GM21447 (cell line): ENCODE measurements at regions not wholly inside any gene's neighbourhood (a gene's known extent, or its start where the extent isn't known, plus 50 kb on each side); places are given as distances from the start of the nearest gene placed in this dataset.
"Not testable (repeated sequence)": the region's sequence is repeated elsewhere in the genome, so short reads cannot be mapped to it uniquely, and the experiment has no call there.

Experiments
- ATAC-seq: cut with Tn5 transposase; IDR thresholded peaks from one replicate; pipeline ENCODE4 v1.9.1; 2021; ENCODE audit not compliant: unreplicated experiment

DNA sequence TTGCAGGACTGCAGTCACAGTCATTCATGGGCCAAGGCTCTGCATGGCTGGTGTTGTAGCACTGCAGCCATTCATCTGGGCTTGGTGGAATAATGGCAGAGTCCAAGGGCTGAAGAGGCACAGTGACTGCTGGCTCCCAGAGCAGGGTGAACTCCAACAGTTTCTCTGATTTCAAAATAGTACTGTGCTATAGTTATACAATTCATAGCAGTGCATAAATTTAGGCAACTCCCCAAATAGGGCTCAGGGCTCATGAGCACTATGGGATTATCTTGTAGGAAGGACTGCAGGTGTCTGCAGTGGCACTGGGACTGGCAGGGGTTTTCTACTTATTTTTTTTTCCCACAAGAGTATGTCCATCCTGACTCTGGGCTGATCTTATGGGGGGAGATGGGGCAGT is 642.5 kb upstream of the SGCD start:
- no peak for ATAC-seq

GRCh38 chr5:155686131-155686530 is 640.8 kb upstream of the SGCD start:
- no peak for ATAC-seq

DNA sequence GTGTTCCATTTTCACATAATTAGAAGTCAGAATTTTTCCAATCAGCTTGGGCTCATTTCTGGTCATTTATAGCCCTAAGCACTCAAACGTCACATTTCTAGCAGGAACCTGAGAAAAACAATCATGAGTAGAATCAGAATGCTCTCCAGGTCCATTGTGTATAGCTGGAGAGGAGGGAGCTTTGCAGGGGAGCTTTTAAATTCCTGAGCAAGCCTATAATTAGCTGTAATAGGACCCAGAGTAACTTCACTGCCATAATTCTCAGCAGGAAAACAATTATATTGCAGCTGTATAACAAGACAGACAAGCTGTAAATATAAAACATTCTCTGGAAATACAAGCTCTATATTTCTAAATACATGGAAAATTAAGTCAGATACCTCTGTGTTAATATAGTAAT is 637.6 kb upstream of the SGCD start:
- no peak for ATAC-seq

- no peak for ATAC-seq
Measured at GRCh38 chr5:155696362-155696761, 630.6 kb upstream of the SGCD start.

- no peak for ATAC-seq
Measured at GRCh38 chr5:155697236-155697635, 629.7 kb upstream of the SGCD start.

- ATAC-seq = no peak
Measured at GRCh38 chr5:155699385-155699784, 627.6 kb upstream of the SGCD start.

- ATAC-seq = no peak
Measured at GRCh38 chr5:155700333-155700732, 626.6 kb upstream of the SGCD start.

- ATAC-seq = no peak
Measured at GRCh38 chr5:155711882-155712281, 615.1 kb upstream of the SGCD start.

DNA sequence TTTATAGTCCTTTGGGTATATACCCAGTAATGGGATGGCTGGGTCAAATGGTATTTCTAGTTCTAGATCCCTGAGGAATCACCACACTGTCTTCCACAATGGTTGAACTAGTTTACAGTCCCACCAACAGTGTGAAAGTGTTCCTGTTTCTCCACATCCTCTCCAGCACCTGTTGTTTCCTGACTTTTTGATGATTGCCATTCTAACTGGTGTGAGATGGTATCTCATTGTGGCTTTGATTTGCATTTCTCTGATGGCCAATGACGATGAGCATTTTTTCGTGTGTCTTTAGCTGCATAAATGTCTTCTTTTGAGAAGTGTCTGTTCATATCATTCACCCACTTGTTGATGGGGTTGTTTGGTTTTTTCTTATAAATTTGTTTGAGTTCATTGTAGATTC is 612.5 kb upstream of the SGCD start:
- ATAC-seq = not testable (repeated sequence)

DNA sequence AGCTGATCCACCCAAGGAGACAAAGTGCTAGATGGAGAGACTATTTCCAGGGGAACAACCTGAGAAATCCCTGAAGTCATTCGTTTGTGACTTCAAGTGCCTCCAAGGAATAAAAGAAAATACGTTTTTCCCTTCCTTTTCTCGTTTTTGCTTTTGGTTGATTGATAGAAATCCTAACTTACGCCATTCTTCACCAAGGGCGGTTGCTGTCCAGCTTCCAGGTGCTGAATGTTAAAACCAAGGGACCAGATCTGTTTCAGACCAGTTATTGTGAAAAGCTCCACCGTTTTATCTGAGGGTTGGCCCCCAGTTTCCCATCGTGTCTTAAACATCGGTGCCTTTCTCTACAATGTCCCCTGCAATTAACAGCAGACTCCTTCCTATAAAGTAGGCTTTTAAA is 600.7 kb upstream of the SGCD start:
- ATAC-seq = no peak

- ATAC-seq = no peak
Measured at GRCh38 chr5:155727512-155728145, 599.3 kb upstream of the SGCD start.

- no peak for ATAC-seq
Measured at GRCh38 chr5:155728146-155728856, 598.7 kb upstream of the SGCD start.

DNA sequence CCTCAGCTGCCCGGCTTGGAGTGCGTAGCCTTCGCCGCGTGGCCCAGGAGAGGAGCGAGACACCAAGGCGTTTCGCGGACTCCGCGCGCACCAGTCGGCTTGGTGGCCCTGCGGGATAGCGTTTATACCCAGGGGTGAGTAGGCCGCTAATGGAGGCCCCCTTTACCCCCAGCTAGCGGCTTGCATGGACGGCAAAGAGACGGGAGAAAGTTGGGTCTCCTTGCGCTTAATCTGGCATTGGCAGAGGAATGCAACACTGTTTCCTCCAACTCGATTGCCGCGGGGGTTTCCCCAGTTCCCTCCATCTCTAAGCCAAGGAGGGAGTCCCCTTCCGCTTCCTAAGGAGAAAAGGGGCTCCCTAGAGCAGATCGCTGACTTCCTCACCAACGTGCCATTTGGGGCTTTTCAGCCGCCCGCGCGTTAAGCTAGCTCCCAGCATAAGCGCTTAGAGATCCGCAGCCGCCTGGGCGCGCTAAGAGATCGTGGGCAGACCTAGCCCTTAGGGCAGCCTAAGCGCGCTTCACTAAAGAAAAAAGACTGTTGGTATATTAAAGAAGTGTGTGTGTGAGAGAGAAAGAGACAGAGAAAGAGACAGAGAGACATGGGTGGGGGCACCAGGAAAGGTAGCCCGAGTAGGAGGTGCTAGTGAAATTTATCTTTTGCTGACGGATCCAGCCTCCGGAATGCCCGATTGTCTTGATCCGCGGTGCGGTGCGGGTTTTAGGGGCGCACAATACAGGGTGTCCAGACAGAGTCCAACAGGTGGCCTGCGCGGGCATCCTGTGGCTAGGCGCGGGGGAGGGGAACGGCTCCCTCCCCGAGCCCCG is 597.9 kb upstream of the SGCD start:
- no peak for ATAC-seq

DNA sequence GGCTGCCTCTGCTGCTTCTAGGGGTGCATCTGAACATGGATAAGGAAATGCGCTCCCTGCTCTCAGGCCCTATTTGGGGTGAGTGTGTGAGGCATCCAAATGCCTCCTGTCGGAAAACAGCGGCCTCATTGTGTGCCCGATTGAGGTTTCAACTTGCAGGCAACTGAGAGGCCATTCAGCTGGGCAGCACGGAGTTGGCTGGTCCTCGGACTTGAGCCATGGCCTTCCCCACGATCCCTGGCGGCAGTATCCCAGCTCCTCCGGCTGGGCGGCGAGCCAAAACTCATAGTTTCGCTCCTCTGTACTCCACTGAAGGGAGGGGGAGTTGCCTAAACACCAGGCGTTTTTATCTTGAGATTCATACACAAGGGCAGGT is 597.3 kb upstream of the SGCD start:
- ATAC-seq = no peak

DNA sequence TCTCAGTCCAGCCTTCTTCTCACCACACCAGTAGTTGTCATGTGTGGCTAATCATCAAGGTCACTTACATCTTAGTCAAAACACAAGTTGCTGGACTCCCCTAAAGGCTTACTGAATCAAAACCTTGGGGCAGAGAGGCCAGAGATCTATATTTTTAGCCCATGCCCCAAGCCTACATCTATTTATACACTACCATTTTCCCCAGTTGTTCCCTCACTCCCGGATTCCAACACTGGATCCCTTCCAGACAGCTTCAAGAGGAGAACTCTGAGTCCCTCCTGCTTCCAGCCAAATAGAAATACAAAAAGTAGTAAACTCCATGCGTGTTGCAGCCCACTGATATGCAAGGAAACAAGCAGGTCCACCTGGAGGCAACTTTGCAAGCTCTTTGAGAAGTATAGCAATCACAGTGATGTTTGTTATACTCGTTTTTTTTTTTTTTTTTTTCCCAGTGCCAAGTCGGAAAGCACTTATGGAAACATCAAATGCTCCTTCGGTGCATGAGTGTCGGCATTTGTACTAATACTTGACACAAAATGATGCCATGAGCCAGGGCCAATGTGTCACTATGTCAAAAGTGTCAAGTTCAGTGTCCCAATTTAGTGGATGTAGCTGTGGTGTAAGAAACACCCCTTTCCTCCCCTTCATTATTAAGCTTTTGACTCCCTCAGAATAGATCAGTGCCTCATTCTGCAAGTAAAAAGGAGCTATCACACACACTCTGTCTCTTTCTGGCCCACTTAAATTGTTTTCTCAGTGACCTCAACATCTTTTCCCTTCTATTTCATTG is 594.2 kb upstream of the SGCD start:
- ATAC-seq = no peak

- ATAC-seq = no peak
Measured at GRCh38 chr5:155733935-155734334, 593.0 kb upstream of the SGCD start.

DNA sequence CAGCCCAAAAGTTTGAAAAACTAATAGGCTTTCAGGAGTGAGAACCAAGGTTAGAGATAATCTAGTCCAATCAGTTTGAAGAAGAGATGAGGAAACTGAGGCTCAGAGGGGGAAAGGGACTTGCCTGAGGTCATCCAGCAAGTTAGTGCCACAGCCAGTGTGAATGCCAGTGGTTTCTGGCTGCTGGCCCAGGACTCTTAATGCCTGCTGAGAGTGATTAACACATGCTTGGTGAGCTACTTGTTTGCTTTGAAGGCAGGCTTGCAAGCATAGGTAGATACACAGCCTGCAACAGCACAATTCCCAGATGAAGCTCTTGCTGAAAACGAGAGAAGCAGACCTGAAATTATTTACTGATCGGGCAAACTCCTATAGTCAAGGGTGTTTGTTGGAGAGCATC is 591.6 kb upstream of the SGCD start:
- no peak for ATAC-seq

DNA sequence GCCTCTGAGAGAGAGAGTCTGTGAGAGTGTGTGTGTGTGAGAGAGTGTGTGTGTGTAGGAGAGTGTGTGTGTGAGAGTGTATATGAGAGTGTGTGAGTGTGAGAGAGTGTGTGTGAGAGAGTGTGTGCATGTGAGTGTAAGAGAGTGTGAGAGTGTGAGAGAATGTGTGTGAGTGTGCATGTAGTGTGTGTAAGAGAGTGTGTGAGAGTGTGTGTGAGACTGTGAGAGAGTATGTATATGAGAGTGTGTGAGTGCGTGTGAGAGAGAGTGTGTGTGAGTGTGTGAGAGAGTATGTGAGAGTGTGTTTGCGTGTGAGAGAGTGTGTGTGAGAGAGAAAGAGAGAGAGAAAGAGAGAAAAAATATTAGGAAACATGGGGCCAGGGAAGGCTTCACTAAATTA is 588.3 kb upstream of the SGCD start:
- ATAC-seq = no peak

DNA sequence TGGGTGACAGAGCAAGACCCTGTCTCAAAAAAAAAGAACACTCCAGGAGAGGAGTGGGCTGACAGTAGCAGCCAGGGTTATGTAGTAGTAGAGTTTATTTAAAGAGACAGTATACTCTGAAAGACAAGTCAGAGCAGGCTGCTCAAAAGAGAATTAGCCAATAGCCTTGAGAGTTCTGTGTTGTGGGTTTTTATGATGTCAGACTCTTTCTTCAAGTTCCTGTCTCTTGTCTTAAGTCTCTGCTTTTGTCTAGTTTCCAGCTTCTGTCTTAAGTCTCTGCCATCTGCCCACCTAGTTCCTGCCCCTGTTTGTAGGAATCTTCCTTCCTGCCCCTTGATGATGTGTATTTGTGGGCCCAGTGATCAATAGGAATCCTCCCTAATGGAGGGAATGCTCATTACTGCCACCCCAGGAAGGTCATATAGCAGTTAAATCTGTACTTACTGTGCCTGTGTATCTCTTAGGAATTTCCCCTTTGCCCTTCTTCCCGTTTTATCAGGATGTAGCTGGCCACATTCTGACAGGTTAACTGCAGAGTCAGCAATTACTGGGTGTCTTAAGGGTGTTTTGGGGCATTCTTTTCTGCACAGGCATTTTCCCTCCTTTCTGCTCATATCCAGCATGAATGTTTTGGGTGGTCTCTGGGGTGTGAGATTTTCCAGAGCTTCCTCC is 580.5 kb upstream of the SGCD start:
- ATAC-seq = no peak

DNA sequence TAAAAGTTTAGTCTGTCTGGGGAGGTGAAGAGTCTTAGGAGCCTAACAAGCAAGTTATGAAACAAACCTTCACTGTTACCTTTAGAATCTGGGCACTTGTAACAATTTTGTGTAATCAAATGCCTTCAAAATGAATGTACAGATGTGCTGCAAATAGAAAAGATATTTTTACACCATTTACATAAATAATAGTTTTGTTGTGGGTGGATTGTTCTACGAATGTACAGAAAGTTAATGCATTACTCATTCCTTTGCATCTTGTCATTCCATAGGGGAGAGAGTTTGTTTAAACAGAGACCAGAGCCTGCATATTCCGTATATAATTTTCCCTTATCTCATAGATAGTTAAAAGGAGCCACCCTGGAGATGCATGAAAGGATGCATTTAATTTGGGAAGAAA is 576.9 kb upstream of the SGCD start:
- no peak for ATAC-seq

- ATAC-seq = no peak
Measured at GRCh38 chr5:155750571-155750970, 576.4 kb upstream of the SGCD start.
